ENCODE measurements at regions not wholly inside any gene's neighbourhood (a gene's known extent, or its start where the extent isn't known, plus 50 kb on each side); places are given as distances from the start of the nearest gene placed in this dataset.

- TF ChIP-seq CTCF (IDR thresholded peaks at IDR 0.05; ENCODE audit: insufficient read depth, low read depth, low read length, missing control alignments), result no peak
- H3K4me3 ChIP-seq (ENCODE audit: low read depth, low read length), result no peak overlapping the region
- DNase-seq (ENCODE audit: low read depth), result no peak
Measured at GRCh38 chr4:114368751-114369150, 229.9 kb upstream of the UGT8 start.

GRCh38 chr4:114373508-114373907, 225.1 kb upstream of the UGT8 start:
- DNase-seq (ENCODE audit: low read depth), result no peak
- no peak overlapping the region for H3K4me3 ChIP-seq (ENCODE audit: low read depth, low read length)

GRCh38 chr4:114378305-114378903, 220.2 kb upstream of the UGT8 start:
- DNase-seq (ENCODE audit: low read depth), result no peak
- H3K4me3 ChIP-seq (ENCODE audit: low read depth, low read length), result no peak overlapping the region
- no peak for TF ChIP-seq CTCF (IDR thresholded peaks at IDR 0.05; ENCODE audit: insufficient read depth, low read depth, low read length, missing control alignments)

More at GRCh38 chr4:114373508-114373907, 225.1 kb upstream of the UGT8 start:
- TF ChIP-seq CTCF (IDR thresholded peaks at IDR 0.05; ENCODE audit: insufficient read depth, low read depth, low read length, missing control alignments), result no peak

GRCh38 chr4:114383067-114383466, 215.5 kb upstream of the UGT8 start:
- no peak for TF ChIP-seq CTCF (IDR thresholded peaks at IDR 0.05; ENCODE audit: insufficient read depth, low read depth, low read length, missing control alignments)
- no peak overlapping the region for H3K4me3 ChIP-seq (ENCODE audit: low read depth, low read length)
- DNase-seq (ENCODE audit: low read depth), result no peak

GRCh38 chr4:114383721-114384120, 214.9 kb upstream of the UGT8 start:
- no peak for TF ChIP-seq CTCF (IDR thresholded peaks at IDR 0.05; ENCODE audit: insufficient read depth, low read depth, low read length, missing control alignments)
- no peak for DNase-seq (ENCODE audit: low read depth)
- H3K4me3 ChIP-seq (ENCODE audit: low read depth, low read length), result no peak overlapping the region

- TF ChIP-seq CTCF (IDR thresholded peaks at IDR 0.05; ENCODE audit: insufficient read depth, low read depth, low read length, missing control alignments), result peak; percentile 36
- DNase-seq (ENCODE audit: low read depth), result peak; percentile 58
- no peak overlapping the region for H3K4me3 ChIP-seq (ENCODE audit: low read depth, low read length)
Measured at GRCh38 chr4:114384629-114385028, 214.0 kb upstream of the UGT8 start.

Measured in GM12865 (cell line).